GM18951 (cell line): ENCODE measurements at regions not wholly inside any gene's neighbourhood (a gene's known extent, or its start where the extent isn't known, plus 50 kb on each side); places are given as distances from the start of the nearest gene placed in this dataset.
"Not testable (repeated sequence)": the region's sequence is repeated elsewhere in the genome, so short reads cannot be mapped to it uniquely, and the experiment has no call there.

ENCODE experiments used
- POLR2A ChIP-seq: IDR thresholded peaks from 4 replicates; pipeline ENCODE4 v1.6.1; 2011; ENCODE audit warnings: mild to moderate bottlenecking; ENCODE audit not compliant: insufficient read length, insufficient read depth; ENCODE audit errors: extremely low read depth
- in situ Hi-C: fragments of 300-500 bp; cut with MboI; formaldehyde crosslinking; loops from one replicate; pipeline ENCODE4 v1.12.0; 2022; ENCODE audit warnings: low sequenced_read_pairs, mixed read lengths, inconsistent platforms; ENCODE audit not compliant: unreplicated experiment

DNA sequence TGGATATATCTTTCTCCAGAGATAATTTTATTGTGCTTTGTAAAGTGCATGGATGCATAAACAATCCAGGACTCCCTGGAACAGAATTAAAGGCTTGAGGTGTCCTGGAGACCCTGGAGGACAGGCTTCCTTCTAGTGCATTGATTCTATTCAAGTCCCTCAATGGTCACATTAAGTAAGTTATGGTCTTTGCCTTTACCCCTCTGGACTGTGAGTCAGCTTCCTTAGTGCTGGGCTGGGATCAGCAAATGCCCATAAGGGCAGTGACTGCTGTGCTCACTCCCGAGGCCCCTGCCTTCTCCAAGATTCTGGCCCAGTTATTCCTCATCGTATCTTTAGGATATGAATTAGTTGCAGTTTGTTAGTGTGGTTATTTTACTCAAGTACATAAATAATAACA is 178.7 kb upstream of the PRSS58 start:
- no peak for TF ChIP-seq POLR2A
- in situ Hi-C loops = no loop called here

DNA sequence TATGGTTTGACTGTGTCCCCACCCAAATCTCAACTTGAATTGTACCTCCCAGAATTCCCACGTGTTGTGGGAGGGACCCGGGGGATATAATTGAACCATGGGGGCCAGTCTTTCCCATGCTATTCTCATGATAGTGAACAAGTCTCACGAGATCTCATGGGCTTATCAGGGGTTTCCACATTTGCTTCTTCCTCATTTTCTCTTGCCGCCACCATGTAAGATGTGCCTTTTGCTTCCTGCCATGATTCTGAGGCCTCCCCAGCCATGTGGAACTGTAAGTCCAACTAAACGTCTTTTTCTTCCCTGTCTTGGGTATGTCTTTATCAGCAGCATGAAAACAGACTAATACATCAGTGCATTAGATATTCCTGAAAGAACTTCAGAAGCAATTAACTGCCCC is 177.7 kb upstream of the PRSS58 start:
- in situ Hi-C loops = not testable (repeated sequence)

DNA sequence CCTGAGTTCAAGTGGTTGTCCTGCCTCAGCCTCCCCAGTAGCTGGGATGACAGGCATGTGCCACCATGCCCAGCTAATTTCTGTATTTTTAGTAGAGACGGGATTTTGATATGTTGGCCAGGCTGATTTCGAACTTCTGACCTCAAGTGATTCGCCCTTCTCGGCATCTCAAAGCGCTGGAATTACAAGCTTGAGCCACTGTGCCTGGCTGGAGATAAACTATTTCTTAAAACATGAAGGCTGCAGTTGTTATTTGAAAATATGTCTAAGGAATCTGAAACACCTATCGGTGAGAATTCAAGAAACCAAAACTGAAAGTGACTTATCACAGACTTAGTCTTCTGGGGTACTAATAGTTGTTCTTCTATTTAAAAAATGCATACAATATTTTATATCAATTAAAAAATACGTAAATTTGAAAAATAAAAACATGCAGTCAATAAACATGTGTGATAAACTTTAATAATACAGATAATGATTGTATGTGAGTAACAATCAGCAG is 176.9 kb upstream of the PRSS58 start:
- in situ Hi-C loops = no loop called here
- TF ChIP-seq POLR2A = no peak

DNA sequence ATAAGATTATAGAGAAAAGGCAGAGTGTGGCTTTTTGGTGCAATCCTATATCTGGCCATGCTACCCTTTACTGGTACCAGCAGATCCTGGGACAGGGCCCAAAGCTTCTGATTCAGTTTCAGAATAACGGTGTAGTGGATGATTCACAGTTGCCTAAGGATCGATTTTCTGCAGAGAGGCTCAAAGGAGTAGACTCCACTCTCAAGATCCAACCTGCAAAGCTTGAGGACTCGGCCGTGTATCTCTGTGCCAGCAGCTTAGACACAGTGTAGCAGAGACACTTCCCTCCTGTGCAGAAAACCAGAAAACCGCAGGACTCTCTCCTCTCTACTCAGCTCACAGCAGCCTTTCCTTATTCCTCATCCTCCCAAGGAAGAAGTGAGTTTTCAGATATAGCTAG is 176.3 kb upstream of the PRSS58 start:
- in situ Hi-C loops = not testable (repeated sequence)

DNA sequence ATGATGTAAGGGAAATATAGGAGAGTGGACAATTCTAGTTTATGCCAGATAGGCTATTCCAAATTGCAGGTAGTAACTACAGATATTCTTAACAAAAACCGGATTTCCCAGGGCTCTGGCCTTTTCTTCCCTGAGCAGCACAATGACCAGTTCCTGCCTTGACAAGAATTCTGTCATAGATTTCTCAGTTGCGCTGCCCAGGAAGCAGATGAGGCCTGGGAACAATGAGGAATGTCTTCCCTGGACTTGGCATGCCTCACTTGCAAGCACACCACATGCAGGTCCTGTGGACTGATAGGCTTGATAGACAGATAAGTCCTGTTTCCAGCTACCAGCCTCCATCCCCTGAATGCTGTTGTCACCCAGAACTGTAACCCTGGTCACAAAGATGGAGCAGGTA is 174.5 kb upstream of the PRSS58 start:
- in situ Hi-C loops = no loop called here
- TF ChIP-seq POLR2A = no peak

DNA sequence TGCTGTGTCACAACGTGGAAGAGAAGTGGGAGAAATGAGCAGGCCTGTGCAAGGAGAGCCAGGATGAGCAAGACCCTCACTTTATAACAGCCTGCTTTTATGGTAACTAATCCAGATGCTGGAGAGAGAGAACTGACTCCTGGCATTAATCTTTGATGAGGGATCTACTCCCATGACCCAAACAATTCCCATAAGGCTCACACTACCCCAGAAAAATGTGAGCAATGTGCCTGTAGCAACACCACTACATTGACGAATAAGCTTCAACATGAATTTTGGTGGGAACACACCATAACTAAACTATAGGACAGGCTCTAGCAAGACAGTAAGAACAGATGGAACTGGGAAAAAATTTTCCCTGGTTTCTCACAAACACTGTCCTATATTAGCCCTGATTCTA is 173.6 kb upstream of the PRSS58 start:
- in situ Hi-C loops = no loop called here
- TF ChIP-seq POLR2A = no peak

DNA sequence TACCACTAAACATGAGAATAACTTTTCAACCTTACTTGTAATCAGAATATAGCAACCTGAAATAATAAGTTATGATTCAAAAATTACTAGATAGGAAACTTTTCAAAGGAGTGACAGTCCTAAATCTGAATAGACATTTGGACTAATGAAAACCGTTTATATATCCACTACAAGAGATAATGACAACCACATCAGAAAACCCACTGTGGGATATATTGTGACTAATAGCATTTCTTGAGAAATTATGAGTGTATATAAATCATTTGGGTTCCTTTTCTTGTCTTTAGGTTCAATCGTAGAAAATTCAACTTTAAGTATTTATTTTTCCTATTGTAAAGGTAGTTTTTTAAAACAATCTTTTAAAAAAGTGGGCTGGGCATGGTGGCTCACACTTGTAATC is 170.2 kb upstream of the PRSS58 start:
- TF ChIP-seq POLR2A = no peak
- in situ Hi-C loops = no loop called here

DNA sequence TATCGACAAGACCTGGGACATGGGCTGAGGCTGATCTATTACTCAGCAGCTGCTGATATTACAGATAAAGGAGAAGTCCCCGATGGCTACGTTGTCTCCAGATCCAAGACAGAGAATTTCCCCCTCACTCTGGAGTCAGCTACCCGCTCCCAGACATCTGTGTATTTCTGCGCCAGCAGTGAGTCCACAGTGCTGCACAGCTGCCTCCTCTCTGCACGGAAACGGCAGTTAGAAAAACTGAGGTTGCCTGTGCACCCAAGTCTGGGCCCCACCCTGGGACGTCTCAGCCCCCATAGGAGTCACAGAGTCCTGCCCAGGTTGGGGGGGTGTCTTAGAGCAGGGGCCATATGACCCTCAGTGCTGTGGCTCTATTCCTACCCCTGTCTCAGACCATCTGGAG is 167.4 kb upstream of the PRSS58 start:
- no peak for TF ChIP-seq POLR2A
- in situ Hi-C loops = no loop called here

DNA sequence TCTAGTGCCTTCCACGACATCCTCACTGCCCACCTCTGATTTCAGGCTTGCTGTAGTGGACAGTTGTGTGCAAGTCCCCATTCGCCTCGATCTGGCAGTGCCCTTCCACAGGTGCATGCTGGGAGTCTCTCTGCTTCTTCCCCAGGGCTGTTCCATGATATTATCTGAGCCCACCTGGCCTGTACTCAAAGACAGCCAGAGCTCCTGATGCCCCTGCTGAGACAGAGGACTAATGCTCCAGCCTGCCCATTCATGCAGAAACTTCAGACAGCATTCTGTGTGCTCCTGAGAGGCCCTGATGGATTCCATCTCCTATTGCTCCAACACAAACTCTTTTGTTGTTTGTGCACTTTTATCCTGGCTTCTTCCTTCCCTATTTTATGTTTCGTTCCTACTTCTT is 164.8 kb upstream of the PRSS58 start:
- in situ Hi-C loops = no loop called here
- no peak for TF ChIP-seq POLR2A

DNA sequence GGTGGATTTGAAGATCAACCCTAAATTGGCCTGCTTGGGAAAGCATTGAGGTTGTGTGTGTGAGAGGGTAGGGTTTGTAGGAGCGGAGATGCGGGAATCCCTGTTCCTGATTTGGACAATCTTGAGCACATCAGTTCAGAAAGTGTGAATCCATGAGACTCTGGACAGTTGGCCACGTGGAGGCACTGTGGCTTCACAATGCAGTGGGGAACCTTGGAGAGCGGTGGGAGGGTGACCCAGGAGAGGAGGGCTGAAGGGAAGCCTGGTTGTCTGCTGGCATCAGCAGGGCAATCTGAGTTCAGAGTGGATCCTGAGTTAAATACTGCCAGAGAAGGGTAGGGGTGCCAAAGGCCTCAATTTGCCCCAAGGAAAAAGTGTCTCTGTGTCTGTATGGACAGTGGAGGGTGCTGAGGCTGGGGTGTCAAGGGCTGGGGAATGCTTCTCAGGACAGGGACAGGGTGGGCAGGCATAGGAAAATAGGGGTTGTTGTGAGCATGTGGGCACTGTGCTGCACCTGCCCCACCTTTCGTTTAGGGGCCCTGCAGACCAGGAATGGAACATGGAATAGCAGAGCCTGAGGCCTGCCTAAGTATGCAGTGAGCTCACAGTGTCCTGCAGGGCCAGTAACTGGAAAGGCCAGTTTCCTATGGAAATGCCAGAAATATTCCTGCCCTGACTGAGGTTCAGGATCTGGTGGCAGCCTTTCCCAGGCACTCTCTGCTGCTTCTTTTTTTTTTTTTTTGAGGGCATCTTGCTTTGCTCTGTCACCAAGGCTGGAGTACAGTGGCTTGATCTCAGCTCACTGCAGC is 162.9 kb upstream of the PRSS58 start:
- in situ Hi-C loops = no loop called here
- TF ChIP-seq POLR2A = no peak

DNA sequence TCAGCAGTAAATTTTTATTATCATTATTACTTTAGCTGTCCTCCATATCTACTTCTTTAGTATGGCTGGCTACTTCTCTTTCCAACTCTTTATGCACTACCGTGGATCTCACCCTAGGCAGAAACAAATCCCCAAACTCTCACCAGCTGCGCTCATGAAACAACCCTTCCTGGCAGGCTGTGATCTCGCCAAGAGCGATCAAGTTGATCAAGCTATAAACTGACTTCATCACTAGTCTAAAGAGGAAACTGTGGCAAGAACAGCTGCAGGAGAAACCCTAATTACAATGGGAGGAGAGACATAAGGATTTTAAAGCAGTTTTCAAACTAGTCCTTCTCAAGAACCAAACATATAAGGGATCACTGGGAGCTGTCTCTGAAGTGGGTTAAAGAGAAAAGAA is 160.5 kb upstream of the PRSS58 start:
- TF ChIP-seq POLR2A = no peak
- in situ Hi-C loops = no loop called here

DNA sequence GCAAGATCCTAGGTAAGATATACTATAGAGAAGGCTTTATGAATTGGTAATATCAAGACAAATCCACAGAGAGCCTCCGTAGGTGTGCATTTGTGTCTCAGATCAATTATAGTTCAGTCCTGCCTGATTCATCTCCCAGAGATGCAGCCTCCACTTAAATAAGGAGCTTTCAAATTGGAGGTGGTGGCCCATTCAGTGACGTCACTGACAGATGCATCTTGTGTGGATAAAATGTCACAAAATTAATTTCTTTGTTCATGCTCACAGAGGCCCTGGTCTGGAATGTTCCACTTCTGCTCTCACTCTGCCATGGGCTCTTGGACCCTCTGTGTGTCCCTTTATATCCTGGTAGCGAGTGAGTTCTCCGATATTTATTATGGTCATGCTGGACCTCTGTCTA is 157.1 kb upstream of the PRSS58 start:
- TF ChIP-seq POLR2A = no peak
- in situ Hi-C loops = no loop called here

DNA sequence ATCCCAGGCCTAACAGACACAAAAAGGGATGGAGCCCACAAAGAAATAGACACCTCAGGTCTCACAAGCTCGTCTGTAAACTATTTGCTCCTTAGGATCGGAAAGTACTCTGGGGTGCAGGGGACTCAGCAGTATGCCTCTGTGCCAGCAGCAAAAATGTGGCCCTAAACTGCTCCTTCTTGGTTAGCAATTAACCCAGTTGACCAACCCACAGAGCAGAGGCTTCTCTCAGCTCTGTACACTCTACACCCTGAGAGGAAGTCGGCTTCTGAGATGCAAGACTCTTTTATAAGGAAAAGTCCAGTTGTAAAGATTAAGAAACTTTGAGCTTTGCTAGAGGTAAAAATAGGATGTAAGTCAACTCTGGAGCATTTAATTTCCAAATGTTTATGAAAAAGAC is 156.3 kb upstream of the PRSS58 start:
- TF ChIP-seq POLR2A = no peak
- in situ Hi-C loops = no loop called here

DNA sequence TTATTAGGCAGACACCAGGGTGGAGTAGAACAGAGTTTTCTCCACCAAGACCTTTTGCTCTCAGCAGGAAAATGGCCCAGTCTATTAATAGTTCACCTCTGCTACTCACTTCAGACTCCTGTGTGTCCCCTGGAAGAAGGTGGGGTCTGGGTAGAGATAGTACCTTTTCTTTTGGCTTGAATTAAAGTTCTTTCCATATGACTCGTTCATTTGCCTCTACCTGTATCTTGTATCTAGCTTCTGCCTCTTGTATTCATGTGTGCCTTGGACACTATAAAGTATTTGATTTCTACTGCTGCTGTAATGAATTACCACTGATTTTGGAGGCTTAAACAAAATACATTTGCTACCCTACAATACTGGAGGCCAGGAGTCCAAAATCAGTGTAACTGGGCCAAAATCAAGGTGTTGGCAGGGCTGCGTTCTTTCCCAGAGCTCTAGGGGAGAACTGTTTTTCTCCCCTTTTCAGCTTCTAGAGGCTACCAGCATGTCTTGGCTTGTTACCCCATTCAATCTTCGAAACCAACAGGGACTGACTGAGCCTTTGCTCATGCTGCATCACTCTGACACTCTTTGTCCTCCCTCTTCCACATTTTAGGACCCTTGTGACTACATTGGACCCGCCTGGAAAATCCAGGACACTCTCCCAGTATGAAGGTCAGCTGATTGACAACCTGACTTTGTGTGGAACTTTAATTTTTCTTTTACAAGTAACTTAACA is 155.6 kb upstream of the PRSS58 start:
- no peak for TF ChIP-seq POLR2A
- in situ Hi-C loops = no loop called here

DNA sequence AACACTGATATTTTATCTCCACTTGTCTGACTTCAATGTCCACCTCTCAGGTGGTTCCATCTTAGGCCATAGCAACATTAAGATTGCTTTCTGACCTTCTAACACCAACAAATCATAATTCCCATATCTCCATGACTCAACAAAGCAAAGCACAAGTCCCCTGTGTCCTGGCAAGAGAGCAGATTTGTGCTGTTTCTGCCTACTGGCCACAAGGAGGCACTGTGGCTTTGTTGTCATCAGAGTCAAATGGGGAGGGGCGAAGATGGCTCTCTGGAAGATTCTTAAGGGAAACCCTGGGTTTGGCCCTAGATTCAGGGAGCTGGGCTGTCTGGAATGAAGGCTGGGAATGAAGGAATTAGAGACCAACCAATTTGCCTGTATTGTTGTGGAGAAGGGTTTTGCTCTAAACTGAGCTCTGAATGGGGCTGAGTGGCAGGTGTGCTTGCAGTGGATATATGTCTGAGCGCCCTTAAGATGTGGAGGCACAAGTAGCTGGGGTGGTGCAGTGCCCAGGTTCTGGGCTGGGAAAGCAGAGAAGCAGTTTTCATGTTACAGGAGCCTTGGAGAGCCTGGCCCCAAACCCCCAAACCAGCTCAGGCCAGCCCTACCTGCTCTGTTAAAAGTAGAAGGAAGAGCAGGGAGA is 154.8 kb upstream of the PRSS58 start:
- in situ Hi-C loops = no loop called here
- no peak for TF ChIP-seq POLR2A
